ENCODE measurements at regions not wholly inside any gene's neighbourhood (a gene's known extent, or its start where the extent isn't known, plus 50 kb on each side); places are given as distances from the start of the nearest gene placed in this dataset.
A peak's percentile ranks its signal among the peaks of the same experiment; 100 is the strongest.

DNA sequence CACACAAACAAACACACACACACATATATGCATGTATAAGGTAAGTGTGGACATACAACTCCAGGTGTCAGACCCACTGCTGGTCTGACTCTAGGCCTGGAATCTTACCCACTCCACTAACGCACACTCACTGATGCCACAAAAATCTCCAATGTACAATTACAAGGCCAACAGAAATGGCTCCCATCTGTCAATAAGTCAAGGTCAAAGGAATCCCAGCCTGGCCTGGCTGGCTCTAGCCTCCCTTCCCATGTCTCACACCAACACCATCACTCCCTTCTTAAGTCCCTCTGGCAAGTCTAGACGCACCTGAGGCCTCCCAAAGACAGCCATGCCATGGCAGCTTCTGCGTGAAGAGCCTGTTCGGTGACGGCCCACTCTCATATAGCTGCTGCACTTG lies 99.2 kb upstream of the CDYL2 start:
- Mint-ChIP-seq H3K9me3 (peaks cover 0 to 1% (median 0%) of the 10 kb centered on the region in 11 donors), H3K27ac (peak overlapping the region in 1 of 9 donors; percentile 1), H3K27me3 (peaks cover 0 to 9% (median 0%) of the 10 kb centered on the region in 5 donors), H3K4me3 (no peak overlapping the region), H3K4me1 (no peaks in the 10 kb centered on the region), H3K36me3 (no peaks in the 10 kb centered on the region)
- no peak overlapping the region for H3K4me3 ChIP-seq (ENCODE audit: low read length)
- CTCF ChIA-PET = no interaction called here
- H3K27ac ChIP-seq (ENCODE audit: low read depth, low read length) = no peak overlapping the region
- no peaks in the 10 kb centered on the region for H3K4me1 ChIP-seq (ENCODE audit: control insufficient read depth in 2 of 2, insufficient read depth in 2 of 2, low read length in 2 of 2)
- no peaks in the 10 kb centered on the region for H3K36me3 ChIP-seq (ENCODE audit: control insufficient read depth in 2 of 3, insufficient read depth in 3 of 3, low read length in 3 of 3)
- H3K27me3 ChIP-seq (ENCODE audit: control insufficient read depth in 2 of 2, insufficient read depth in 2 of 2, low read length in 2 of 2) = no peaks in the 10 kb centered on the region
- no peaks in the 10 kb centered on the region for H3K9me3 ChIP-seq (ENCODE audit: control insufficient read depth in 2 of 3, low read length in 3 of 3)
- POLR2A ChIA-PET = no interaction called here
- ATAC-seq (no peak), DNase-seq (no peak)
- intact Hi-C loops (cut with micrococcal nuclease) = no loop called here

DNA sequence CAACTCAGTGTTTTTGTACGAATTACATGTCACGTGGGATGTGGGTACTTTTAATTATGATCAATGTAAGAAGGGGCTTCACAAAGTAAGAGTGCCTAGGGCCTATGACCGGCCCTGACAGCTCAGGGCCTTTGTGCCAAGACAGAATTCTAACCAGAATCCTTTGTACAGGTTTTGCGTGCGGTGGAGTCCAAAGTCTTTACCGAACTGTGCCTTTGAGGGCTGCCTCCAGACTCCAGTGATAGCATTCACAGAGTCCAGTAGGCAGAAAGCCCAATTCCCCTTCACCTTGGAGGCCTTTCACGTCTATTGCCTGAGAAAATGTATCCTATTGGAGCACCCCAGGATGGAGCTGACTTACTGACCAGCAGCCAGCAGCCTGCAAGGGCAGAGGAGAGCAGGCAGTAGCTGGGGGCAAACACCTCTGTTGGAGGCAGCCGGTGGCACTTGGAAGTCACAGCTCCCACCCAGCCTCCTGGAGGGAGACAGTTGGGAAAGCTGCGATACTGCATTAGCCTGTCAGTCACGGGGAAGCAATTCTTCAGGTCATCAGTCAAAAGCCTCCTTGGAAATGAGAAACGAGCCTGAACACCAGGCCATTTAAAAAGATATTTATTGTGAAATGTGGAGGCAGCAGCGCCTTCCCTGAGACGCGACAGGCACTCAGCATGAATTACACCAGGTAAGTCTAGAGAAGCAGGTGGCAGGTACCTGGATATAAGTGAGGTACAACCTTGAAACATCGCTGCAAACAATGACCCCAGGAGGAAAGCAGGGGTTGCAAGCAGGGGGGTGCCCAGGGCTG lies 98.1 kb upstream of the CDYL2 start:
- no peak overlapping the region for H3K4me3 Mint-ChIP-seq
- DNase-seq (no peak), ATAC-seq (no peak)
- Histone ChIP-seq H3K4me3 (ENCODE audit: low read length) (no peak overlapping the region), H3K4me1 (ENCODE audit: control insufficient read depth in 2 of 2, insufficient read depth in 2 of 2, low read length in 2 of 2) (no peaks in the 10 kb centered on the region), H3K27me3 (ENCODE audit: control insufficient read depth in 2 of 2, insufficient read depth in 2 of 2, low read length in 2 of 2) (no peaks in the 10 kb centered on the region), H3K27ac (ENCODE audit: low read depth, low read length) (no peak overlapping the region), H3K9me3 (ENCODE audit: control insufficient read depth in 2 of 3, low read length in 3 of 3) (no peaks in the 10 kb centered on the region), H3K36me3 (ENCODE audit: control insufficient read depth in 2 of 3, insufficient read depth in 3 of 3, low read length in 3 of 3) (no peaks in the 10 kb centered on the region)
- peaks cover 0 to 9% (median 0%) of the 10 kb centered on the region in 5 donors for H3K27me3 Mint-ChIP-seq
- intact Hi-C loops (cut with micrococcal nuclease) = no loop called here
- H3K27ac Mint-ChIP-seq = no peak overlapping the region
- ChIA-PET POLR2A (no interaction called here), CTCF (no interaction called here)
- H3K9me3 Mint-ChIP-seq = peaks cover 0 to 1% (median 0%) of the 10 kb centered on the region in 11 donors
- no peaks in the 10 kb centered on the region for H3K4me1 Mint-ChIP-seq
- H3K36me3 Mint-ChIP-seq = no peaks in the 10 kb centered on the region

DNA sequence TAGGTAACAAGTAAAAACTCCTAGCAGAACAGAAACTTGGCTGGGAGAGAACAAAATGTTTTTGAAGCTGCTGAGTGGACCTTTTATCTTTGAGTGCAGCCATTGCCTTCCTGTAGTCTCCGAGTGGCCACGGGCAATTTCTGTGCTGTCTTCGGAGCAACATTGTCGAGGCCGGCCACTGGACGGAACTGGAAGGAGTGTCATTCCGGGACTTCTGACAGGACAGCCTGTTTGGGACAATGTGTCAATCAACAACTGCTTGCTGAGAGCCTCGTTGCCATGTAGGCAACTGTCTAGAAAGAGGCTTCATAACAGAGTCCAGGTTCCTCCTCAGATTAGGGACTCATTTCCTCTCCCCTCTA lies 96.2 kb upstream of the CDYL2 start:
- H3K4me1 ChIP-seq (ENCODE audit: control insufficient read depth in 2 of 2, insufficient read depth in 2 of 2, low read length in 2 of 2) = no peaks in the 10 kb centered on the region
- Mint-ChIP-seq H3K4me3 (no peak overlapping the region), H3K27ac (no peak overlapping the region), H3K4me1 (no peaks in the 10 kb centered on the region), H3K36me3 (no peaks in the 10 kb centered on the region), H3K27me3 (peaks cover 0 to 13% (median 0%) of the 10 kb centered on the region in 5 donors), H3K9me3 (peaks cover 0 to 1% (median 0%) of the 10 kb centered on the region in 11 donors)
- no peak overlapping the region for H3K27ac ChIP-seq (ENCODE audit: low read depth, low read length)
- ATAC-seq (no peak), DNase-seq (no peak)
- no peak overlapping the region for H3K4me3 ChIP-seq (ENCODE audit: low read length)
- no peaks in the 10 kb centered on the region for H3K27me3 ChIP-seq (ENCODE audit: control insufficient read depth in 2 of 2, insufficient read depth in 2 of 2, low read length in 2 of 2)
- intact Hi-C loops (cut with micrococcal nuclease) = no loop called here
- POLR2A ChIA-PET = no interaction called here
- H3K36me3 ChIP-seq (ENCODE audit: control insufficient read depth in 2 of 3, insufficient read depth in 3 of 3, low read length in 3 of 3) = no peaks in the 10 kb centered on the region
- CTCF ChIA-PET = no interaction called here
- H3K9me3 ChIP-seq (ENCODE audit: control insufficient read depth in 2 of 3, low read length in 3 of 3) = no peaks in the 10 kb centered on the region

DNA sequence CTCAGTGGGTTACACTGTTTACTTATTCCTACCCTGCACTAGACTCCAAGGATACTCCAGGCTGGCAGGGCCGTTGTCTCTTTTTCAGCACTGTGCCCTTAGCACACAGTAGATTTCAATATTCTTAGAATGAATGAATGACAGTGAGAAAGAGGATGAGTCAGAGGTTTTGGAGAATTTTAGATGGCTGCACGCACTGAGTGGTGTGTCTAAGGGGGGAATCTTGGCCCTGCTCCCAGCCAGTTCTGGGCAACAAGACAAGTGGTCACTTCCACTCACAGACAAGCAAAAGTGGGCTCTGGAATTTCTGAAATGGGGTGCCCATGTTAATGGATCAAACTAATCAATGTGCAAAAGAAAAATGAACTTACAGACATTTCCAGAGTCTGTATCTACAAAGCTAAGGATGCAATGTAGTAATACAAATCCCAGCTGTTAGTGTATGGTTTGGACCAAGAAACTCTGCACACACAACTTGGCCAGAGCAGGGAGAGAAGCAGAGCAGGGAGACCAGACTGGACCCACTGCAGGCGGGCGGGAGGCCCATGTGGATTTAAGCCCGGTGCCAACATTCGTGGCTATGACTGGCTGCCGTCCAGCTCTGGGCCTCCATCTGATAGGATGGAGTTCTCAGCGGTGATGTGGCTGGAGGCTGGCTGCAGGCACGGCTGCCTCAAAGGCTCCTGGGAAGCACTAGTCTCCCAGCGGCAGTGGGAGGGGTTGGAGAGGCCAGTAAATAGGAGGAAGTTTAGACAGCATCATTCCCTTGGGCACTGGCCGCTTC lies 95.6 kb upstream of the CDYL2 start:
- no peak for DNase-seq
- Mint-ChIP-seq H3K36me3 (no peaks in the 10 kb centered on the region), H3K9me3 (no peaks in the 10 kb centered on the region), H3K4me1 (no peaks in the 10 kb centered on the region), H3K4me3 (no peak overlapping the region), H3K27ac (no peak overlapping the region), H3K27me3 (peaks cover 0 to 13% (median 0%) of the 10 kb centered on the region in 5 donors)
- no peaks in the 10 kb centered on the region for H3K9me3 ChIP-seq (ENCODE audit: control insufficient read depth in 2 of 3, low read length in 3 of 3)
- ChIA-PET POLR2A (no interaction called here), CTCF (no interaction called here)
- H3K36me3 ChIP-seq (ENCODE audit: control insufficient read depth in 2 of 3, insufficient read depth in 3 of 3, low read length in 3 of 3) = no peaks in the 10 kb centered on the region
- H3K27ac ChIP-seq (ENCODE audit: low read depth, low read length) = no peak overlapping the region
- intact Hi-C loops (cut with micrococcal nuclease) = no loop called here
- H3K4me1 ChIP-seq (ENCODE audit: control insufficient read depth in 2 of 2, insufficient read depth in 2 of 2, low read length in 2 of 2) = no peaks in the 10 kb centered on the region
- no peak overlapping the region for H3K4me3 ChIP-seq (ENCODE audit: low read length)
- H3K27me3 ChIP-seq (ENCODE audit: control insufficient read depth in 2 of 2, insufficient read depth in 2 of 2, low read length in 2 of 2) = no peaks in the 10 kb centered on the region
- no peak for ATAC-seq

DNA sequence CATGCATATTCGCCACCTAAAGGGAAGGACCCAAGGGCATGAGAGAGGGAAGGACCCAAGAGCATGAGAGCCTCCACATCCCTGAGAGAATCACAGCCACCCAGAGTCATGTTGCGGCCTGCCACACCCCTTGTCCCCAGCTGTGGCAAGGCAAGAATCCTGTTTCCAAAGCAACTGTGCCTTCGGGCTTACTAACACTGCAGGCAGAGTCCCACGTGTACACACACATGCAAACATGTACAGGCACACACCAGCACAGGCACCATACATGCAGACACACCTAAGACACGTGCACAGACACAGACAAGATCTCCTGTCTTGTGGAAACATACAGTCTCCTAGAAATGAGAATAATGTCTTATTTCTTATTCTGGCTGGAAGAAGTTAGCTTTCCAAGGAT lies 92.4 kb upstream of the CDYL2 start:
- no peaks in the 10 kb centered on the region for H3K4me1 ChIP-seq (ENCODE audit: control insufficient read depth in 2 of 2, insufficient read depth in 2 of 2, low read length in 2 of 2)
- ATAC-seq (no peak), DNase-seq (no peak)
- H3K9me3 ChIP-seq (ENCODE audit: control insufficient read depth in 2 of 3, low read length in 3 of 3) = no peaks in the 10 kb centered on the region
- peaks cover 0 to 13% (median 0%) of the 10 kb centered on the region in 5 donors for H3K27me3 Mint-ChIP-seq
- H3K27me3 ChIP-seq (ENCODE audit: control insufficient read depth in 2 of 2, insufficient read depth in 2 of 2, low read length in 2 of 2) = no peaks in the 10 kb centered on the region
- no peak overlapping the region for H3K4me3 ChIP-seq (ENCODE audit: low read length)
- no peak overlapping the region for H3K27ac Mint-ChIP-seq
- H3K9me3 Mint-ChIP-seq = no peaks in the 10 kb centered on the region
- H3K36me3 ChIP-seq (ENCODE audit: control insufficient read depth in 2 of 3, insufficient read depth in 3 of 3, low read length in 3 of 3) = no peaks in the 10 kb centered on the region
- H3K36me3 Mint-ChIP-seq = no peaks in the 10 kb centered on the region
- H3K4me3 Mint-ChIP-seq = no peak overlapping the region
- CTCF ChIA-PET = no interaction called here
- no peak overlapping the region for H3K27ac ChIP-seq (ENCODE audit: low read depth, low read length)
- POLR2A ChIA-PET = no interaction called here
- no peaks in the 10 kb centered on the region for H3K4me1 Mint-ChIP-seq
- intact Hi-C loops (cut with micrococcal nuclease) = no loop called here

DNA sequence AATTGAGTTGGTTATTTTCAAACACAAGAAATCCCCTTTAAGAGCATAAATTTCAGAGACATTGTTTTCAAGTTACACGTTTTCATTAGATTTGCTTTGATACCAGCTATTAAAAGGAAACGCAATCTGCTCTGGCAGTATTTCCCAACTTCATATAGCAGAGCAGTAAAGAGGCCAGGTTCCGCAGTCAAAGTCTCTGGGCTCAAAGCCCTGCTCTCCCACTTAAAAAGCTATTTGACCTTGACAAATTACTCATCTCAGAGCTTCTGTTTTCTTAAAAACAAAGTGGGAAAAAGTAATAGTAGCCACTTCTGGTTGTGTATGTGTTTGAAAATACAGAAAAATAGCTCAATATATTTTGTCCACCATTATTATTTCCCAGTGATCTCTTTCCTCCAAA lies 89.7 kb upstream of the CDYL2 start:
- H3K4me3 Mint-ChIP-seq = no peak overlapping the region
- Histone ChIP-seq H3K27me3 (ENCODE audit: control insufficient read depth in 2 of 2, insufficient read depth in 2 of 2, low read length in 2 of 2) (no peaks in the 10 kb centered on the region), H3K27ac (ENCODE audit: low read depth, low read length) (no peak overlapping the region), H3K9me3 (ENCODE audit: control insufficient read depth in 2 of 3, low read length in 3 of 3) (no peaks in the 10 kb centered on the region), H3K36me3 (ENCODE audit: control insufficient read depth in 2 of 3, insufficient read depth in 3 of 3, low read length in 3 of 3) (no peaks in the 10 kb centered on the region), H3K4me3 (ENCODE audit: low read length) (no peak overlapping the region), H3K4me1 (ENCODE audit: control insufficient read depth in 2 of 2, insufficient read depth in 2 of 2, low read length in 2 of 2) (no peaks in the 10 kb centered on the region)
- H3K36me3 Mint-ChIP-seq = no peaks in the 10 kb centered on the region
- ChIA-PET CTCF (no interaction called here), POLR2A (no interaction called here)
- H3K9me3 Mint-ChIP-seq = no peaks in the 10 kb centered on the region
- ATAC-seq = no peak
- no peak overlapping the region for H3K27ac Mint-ChIP-seq
- intact Hi-C loops (cut with micrococcal nuclease) = no loop called here
- DNase-seq = no peak
- H3K4me1 Mint-ChIP-seq = no peaks in the 10 kb centered on the region
- H3K27me3 Mint-ChIP-seq = peaks cover 0 to 15% (median 3%) of the 10 kb centered on the region in 5 donors

DNA sequence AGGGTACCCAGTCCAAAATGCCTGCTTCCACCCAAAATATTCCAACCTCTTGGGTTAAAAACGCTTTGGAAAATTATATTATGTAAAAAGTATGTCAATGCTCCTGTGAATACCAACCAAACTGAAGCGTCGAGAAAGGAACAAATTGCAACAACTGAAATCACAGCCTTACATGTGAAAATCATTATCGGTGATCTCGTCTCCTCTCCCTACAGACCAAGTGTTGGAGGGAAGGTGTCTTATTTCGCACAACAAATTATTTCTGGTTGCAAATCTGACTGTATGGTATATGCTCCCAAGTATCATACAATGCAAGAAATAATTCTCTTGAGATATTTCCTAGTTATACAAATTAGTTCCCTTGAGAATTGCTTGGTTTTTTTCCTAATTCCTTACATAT lies 89.3 kb upstream of the CDYL2 start:
- intact Hi-C loops (cut with micrococcal nuclease) = no loop called here

More for the DNA sequence above, 89.3 kb upstream of the CDYL2 start:
- Mint-ChIP-seq H3K36me3 (no peaks in the 10 kb centered on the region), H3K27ac (no peak overlapping the region), H3K27me3 (peaks cover 0 to 17% (median 3%) of the 10 kb centered on the region in 5 donors), H3K4me3 (no peak overlapping the region), H3K9me3 (no peaks in the 10 kb centered on the region), H3K4me1 (no peaks in the 10 kb centered on the region)
- no peak for DNase-seq
- no peaks in the 10 kb centered on the region for H3K4me1 ChIP-seq (ENCODE audit: control insufficient read depth in 2 of 2, insufficient read depth in 2 of 2, low read length in 2 of 2)
- no peak for ATAC-seq
- POLR2A ChIA-PET = no interaction called here
- H3K27me3 ChIP-seq (ENCODE audit: control insufficient read depth in 2 of 2, insufficient read depth in 2 of 2, low read length in 2 of 2) = no peaks in the 10 kb centered on the region
- no peak overlapping the region for H3K4me3 ChIP-seq (ENCODE audit: low read length)
- no peaks in the 10 kb centered on the region for H3K36me3 ChIP-seq (ENCODE audit: control insufficient read depth in 2 of 3, insufficient read depth in 3 of 3, low read length in 3 of 3)
- CTCF ChIA-PET = no interaction called here
- no peaks in the 10 kb centered on the region for H3K9me3 ChIP-seq (ENCODE audit: control insufficient read depth in 2 of 3, low read length in 3 of 3)
- no peak overlapping the region for H3K27ac ChIP-seq (ENCODE audit: low read depth, low read length)

All from naive thymus-derived CD4-positive, alpha-beta T cell (primary cell).